Body of pancreas (tissue), 4 donors: ENCODE measurements at regions not wholly inside any gene's neighbourhood (a gene's known extent, or its start where the extent isn't known, plus 50 kb on each side); places are given as distances from the start of the nearest gene placed in this dataset.

Experiments used
- POLR2A ChIP-seq, 3 donors: fragments of 450-650 bp; IDR thresholded peaks; one replicate each; pipeline ENCODE4 v1.6.1; 2016; ENCODE audit warnings: antibody characterized with exemption in 3 of 3, mild to moderate bottlenecking in 2 of 3
- TF ChIP-seq, protein P1 (sequence below), 7 experiments: fragments of 450-650 bp in 4 of 7; fragments of 200-600 bp in 3 of 7; sonication (generic) in 3 of 7; IDR thresholded peaks; one replicate each; pipeline ENCODE4 v1.5.1; 2016 to 2019; ENCODE audit warnings: antibody characterized with exemption in 7 of 7

DNA sequence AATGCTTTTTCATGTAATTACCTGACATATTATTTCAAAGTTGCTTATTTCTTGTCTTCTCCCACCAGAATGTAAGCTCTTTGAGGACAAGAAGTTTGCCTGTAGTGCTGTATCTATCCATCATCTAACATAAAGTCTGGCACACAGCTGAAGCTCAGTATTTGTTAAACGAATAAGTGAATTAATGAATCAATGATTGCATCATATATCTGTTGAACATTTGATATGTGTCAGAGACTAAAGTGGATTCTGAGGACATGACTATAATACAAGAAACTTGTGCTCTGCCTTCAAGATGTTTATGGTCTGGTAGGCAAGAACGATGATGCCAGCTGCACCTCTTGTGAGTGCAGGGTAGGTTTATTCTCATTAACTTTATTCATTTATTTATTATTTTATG lies 115.4 kb upstream of the SCAF11 start:
- no peak for TF ChIP-seq POLR2A (IDR thresholded peaks at IDR 0.05)
- TF ChIP-seq, protein P1, sequence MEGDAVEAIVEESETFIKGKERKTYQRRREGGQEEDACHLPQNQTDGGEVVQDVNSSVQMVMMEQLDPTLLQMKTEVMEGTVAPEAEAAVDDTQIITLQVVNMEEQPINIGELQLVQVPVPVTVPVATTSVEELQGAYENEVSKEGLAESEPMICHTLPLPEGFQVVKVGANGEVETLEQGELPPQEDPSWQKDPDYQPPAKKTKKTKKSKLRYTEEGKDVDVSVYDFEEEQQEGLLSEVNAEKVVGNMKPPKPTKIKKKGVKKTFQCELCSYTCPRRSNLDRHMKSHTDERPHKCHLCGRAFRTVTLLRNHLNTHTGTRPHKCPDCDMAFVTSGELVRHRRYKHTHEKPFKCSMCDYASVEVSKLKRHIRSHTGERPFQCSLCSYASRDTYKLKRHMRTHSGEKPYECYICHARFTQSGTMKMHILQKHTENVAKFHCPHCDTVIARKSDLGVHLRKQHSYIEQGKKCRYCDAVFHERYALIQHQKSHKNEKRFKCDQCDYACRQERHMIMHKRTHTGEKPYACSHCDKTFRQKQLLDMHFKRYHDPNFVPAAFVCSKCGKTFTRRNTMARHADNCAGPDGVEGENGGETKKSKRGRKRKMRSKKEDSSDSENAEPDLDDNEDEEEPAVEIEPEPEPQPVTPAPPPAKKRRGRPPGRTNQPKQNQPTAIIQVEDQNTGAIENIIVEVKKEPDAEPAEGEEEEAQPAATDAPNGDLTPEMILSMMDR (IDR thresholded peaks at IDR 0.05), result no peak
